Adrenal gland (tissue), 9 donors: ENCODE measurements at regions not wholly inside any gene's neighbourhood (a gene's known extent, or its start where the extent isn't known, plus 50 kb on each side); places are given as distances from the start of the nearest gene placed in this dataset.
A peak's percentile ranks its signal among the peaks of the same experiment; 100 is the strongest.

ENCODE experiments used
- DNase-seq, 7 donors: peaks; one replicate each; pipeline ENCODE4 v3.0.0-alpha.2; 2019 to 2020
- H3K27ac ChIP-seq, 5 donors: fragments of 200-600 bp; sonication (generic) in 4 of 5; 1 replicate in 3 of 5; 2 replicates in 2 of 5; pipeline versions ENCODE4 v1.5.1 to v1.8.0; 2016 to 2020; ENCODE audit warnings: mild to moderate bottlenecking in 1 of 5
- H3K27me3 ChIP-seq: fragments of 200-600 bp; 2 replicates; pipeline ENCODE4 v1.8.0; 2021
- H3K36me3 ChIP-seq, 2 donors: fragments of 200-600 bp; replicated peaks in 1 of 2; 1 replicate in 1 of 2; 2 replicates in 1 of 2; pipeline versions ENCODE4 v1.5.1 to v1.8.0; 2018 to 2022
- H3K4me1 ChIP-seq, 2 donors: fragments of 200-600 bp; replicated peaks in 1 of 2; 1 replicate in 1 of 2; 2 replicates in 1 of 2; pipeline versions ENCODE4 v1.5.1 to v1.8.0; 2018 to 2021
- H3K4me3 ChIP-seq, 4 donors: fragments of 200-600 bp; sonication (generic) in 3 of 4; one replicate each; pipeline ENCODE4 v1.5.1; 2016 to 2018
- H3K9me3 ChIP-seq, 3 donors: fragments of 200-600 bp; sonication (generic) in 1 of 3; replicated peaks in 1 of 3; 1 replicate in 2 of 3; 2 replicates in 1 of 3; pipeline versions ENCODE4 v1.5.1 to v1.8.0; 2016 to 2021
- CTCF ChIP-seq, 6 experiments: fragments of 450-650 bp in 4 of 6; fragments of 200-600 bp in 2 of 6; sonication (generic) in 1 of 6; IDR thresholded peaks; 1 replicate in 5 of 6; 2 replicates in 1 of 6; pipeline versions ENCODE4 v1.5.1 to v1.8.0; 2016 to 2021; ENCODE audit warnings: antibody characterized with exemption in 6 of 6, mild to moderate bottlenecking in 2 of 6, moderate library complexity in 1 of 6
- POLR2A ChIP-seq, 2 donors: fragments of 450-650 bp; IDR thresholded peaks; one replicate each; pipeline ENCODE4 v1.6.1; 2017; ENCODE audit warnings: antibody characterized with exemption in 2 of 2, mild to moderate bottlenecking in 2 of 2, moderate library complexity in 1 of 2
- WGBS, 4 donors: extraction: QIAGEN DNeasy Blood & Tissue Kit in 2 of 4; methylation state at CpG; one replicate each; pipeline versions ENCODE4 v1.1.5 to v1.1.7; 2013 to 2017; 5-methylcytosine and 5-hydroxymethylcytosine counted together
- intact Hi-C, 2 donors: fragments of 100-400 bp; cut with DNase I; formaldehyde crosslinking; loops; one replicate each; pipeline versions ENCODE4 v1.14.1 to v1.15.0; 2022 to 2023
- donor health status: healthy with polysubstance abuse.
- donor health status: Bipolar disorder and iron deficiency.
- donor health status: DM: yes; HTN: yes; CAD: no.
- donor health status: DM: no; HTN: no; CAD: no.
- donor health status: DM: no; HTN: no; CAD: no.

DNA sequence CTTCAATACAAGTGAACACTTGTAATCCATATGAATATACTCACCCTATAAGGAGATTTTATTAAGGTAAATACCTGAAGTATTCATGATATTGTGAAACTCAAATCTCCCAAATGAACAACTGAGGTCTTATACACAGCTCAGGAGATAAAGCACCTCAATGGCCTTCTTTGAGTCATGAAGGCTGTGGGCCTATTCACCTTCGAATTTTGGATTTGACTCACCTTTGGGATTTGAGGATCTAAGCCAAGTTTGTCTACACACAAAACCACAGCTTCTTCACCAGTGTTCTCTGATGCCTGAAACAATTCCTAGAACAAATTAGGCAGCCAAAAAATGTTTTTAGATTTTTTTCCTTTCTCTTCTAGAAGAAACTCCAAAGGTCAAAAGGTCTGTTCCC lies 194.1 kb downstream of the NUAK1 start:
- WGBS, 4 donors: 50 to 58% (median 57%) methylated on average over 1 of the region's 1 CpG
- H3K27ac ChIP-seq: no peak overlapping the region
- intact Hi-C loops: no loop called here
- no peaks in the 10 kb centered on the region for H3K27me3 ChIP-seq
- no peaks in the 10 kb centered on the region for H3K36me3 ChIP-seq
- no peaks in the 10 kb centered on the region for H3K4me1 ChIP-seq
- no peak overlapping the region for H3K4me3 ChIP-seq
- no peaks in the 10 kb centered on the region for H3K9me3 ChIP-seq
- TF ChIP-seq CTCF (IDR thresholded peaks at IDR 0.05): no peak
- TF ChIP-seq POLR2A (IDR thresholded peaks at IDR 0.05): no peak
- DNase-seq: no peak

DNA sequence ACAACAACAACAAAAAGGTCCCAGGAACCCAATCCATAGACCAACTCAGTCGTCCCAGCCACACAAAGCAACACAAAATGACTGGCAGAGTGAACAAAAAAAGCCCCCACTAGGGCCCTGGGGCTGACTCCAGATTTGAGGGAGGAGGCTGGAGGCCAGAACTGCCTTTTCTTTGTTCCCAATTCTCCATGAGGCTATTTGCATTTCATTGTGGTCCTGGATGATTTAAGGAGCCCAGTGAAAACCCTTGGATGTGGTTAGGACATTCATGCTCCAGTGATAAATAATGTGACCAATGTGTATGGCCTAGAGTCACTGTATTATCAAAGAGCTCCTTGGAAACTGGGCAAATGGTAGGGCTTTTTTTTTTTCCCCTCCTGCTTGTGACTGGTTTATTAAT lies 192.9 kb downstream of the NUAK1 start:
- no peaks in the 10 kb centered on the region for H3K36me3 ChIP-seq
- no peak overlapping the region for H3K27ac ChIP-seq
- no peak overlapping the region for H3K4me3 ChIP-seq
- WGBS, 4 donors: 40 to 58% (median 55%) methylated on average over 1 of the region's 1 CpG
- TF ChIP-seq POLR2A (IDR thresholded peaks at IDR 0.05) (no peak), CTCF (IDR thresholded peaks at IDR 0.05) (no peak)
- no peaks in the 10 kb centered on the region for H3K27me3 ChIP-seq
- H3K9me3 ChIP-seq: no peaks in the 10 kb centered on the region
- no peaks in the 10 kb centered on the region for H3K4me1 ChIP-seq
- intact Hi-C loops: no loop called here
- DNase-seq: no peak

GRCh38 chr12:105946493-105946901 lies 192.3 kb downstream of the NUAK1 start:
- peak in 6 of 7 donors; percentile 35 to 66 (median 55) for DNase-seq
- Histone ChIP-seq H3K27me3 (no peaks in the 10 kb centered on the region), H3K4me1 (no peaks in the 10 kb centered on the region), H3K4me3 (no peak overlapping the region), H3K27ac (no peak overlapping the region), H3K36me3 (no peaks in the 10 kb centered on the region), H3K9me3 (no peaks in the 10 kb centered on the region)
- intact Hi-C loops: no loop called here
- TF ChIP-seq CTCF (IDR thresholded peaks at IDR 0.05) (no peak), POLR2A (IDR thresholded peaks at IDR 0.05) (no peak)
- WGBS, 4 donors: 45 to 61% (median 60%) methylated on average over 2 of the region's 2 CpGs

DNA sequence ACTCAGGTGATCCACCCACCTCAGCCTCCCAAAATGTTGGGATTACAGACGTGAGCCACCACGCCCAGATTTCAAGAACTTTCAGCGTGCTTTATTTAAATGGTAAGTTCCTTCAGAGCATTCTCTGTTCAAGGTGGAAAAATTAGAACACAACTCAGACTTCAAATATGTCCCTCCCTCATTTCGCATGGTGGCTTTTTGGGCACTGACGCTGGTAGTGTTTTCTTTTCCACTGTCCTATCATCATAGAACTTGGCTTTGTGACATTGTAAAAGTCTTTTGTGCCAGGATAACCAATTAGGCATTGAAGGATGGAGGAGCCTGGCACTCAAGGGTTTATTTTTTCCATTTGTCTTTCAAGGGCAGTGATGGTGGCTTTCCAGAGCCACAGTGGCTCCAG lies 190.8 kb downstream of the NUAK1 start:
- no peaks in the 10 kb centered on the region for H3K4me1 ChIP-seq
- intact Hi-C loops: no loop called here
- no peaks in the 10 kb centered on the region for H3K36me3 ChIP-seq
- DNase-seq: no peak
- TF ChIP-seq CTCF (IDR thresholded peaks at IDR 0.05) (no peak), POLR2A (IDR thresholded peaks at IDR 0.05) (no peak)
- no peak overlapping the region for H3K27ac ChIP-seq
- no peak overlapping the region for H3K4me3 ChIP-seq
- no peaks in the 10 kb centered on the region for H3K9me3 ChIP-seq
- WGBS, 4 donors: 82 to 91% (median 89%) methylated on average over 5 of the region's 5 CpGs
- H3K27me3 ChIP-seq: no peaks in the 10 kb centered on the region
